Stimulated activated naive CD8-positive, alpha-beta T cell treated with anti-CD3 and anti-CD28 coated beads, Interleukin-15, amount 100 ng/mL, for 72 hours (primary cell): ENCODE measurements at regions not wholly inside any gene's neighbourhood (a gene's known extent, or its start where the extent isn't known, plus 50 kb on each side); places are given as distances from the start of the nearest gene placed in this dataset.
A peak's percentile ranks its signal among the peaks of the same experiment; 100 is the strongest.

Source experiments
- ATAC-seq: fragments of 150-1000 bp; cut with Tn5 transposase; 2 replicates; pipeline ENCODE4 v1.10.0; 2021; ENCODE audit warnings: mild to moderate bottlenecking, moderate library complexity
- DNase-seq, 2 donors: peaks; one replicate each; pipeline ENCODE4 v3.0.0; 2021 to 2022
- H3K27ac Mint-ChIP-seq, 2 donors: one replicate each; pipeline ENCODE4 v1.8.0; 2022; ENCODE audit warnings: mild to moderate bottlenecking in 2 of 2, mixed read lengths in 2 of 2, moderate library complexity in 2 of 2
- H3K27me3 Mint-ChIP-seq: one replicate; pipeline ENCODE4 v1.8.0; 2022; ENCODE audit warnings: mixed read lengths
- H3K4me1 Mint-ChIP-seq: one replicate; pipeline ENCODE4 v1.8.0; 2022; ENCODE audit warnings: mild to moderate bottlenecking, mixed read lengths
- H3K4me3 Mint-ChIP-seq, 2 donors: one replicate each; pipeline ENCODE4 v1.8.0; 2022; ENCODE audit warnings: mild to moderate bottlenecking in 2 of 2, mixed read lengths in 2 of 2, moderate library complexity in 1 of 2
- H3K9me3 Mint-ChIP-seq, 2 donors: one replicate each; pipeline ENCODE4 v1.8.0; 2022; ENCODE audit warnings: mixed read lengths in 2 of 2

DNA sequence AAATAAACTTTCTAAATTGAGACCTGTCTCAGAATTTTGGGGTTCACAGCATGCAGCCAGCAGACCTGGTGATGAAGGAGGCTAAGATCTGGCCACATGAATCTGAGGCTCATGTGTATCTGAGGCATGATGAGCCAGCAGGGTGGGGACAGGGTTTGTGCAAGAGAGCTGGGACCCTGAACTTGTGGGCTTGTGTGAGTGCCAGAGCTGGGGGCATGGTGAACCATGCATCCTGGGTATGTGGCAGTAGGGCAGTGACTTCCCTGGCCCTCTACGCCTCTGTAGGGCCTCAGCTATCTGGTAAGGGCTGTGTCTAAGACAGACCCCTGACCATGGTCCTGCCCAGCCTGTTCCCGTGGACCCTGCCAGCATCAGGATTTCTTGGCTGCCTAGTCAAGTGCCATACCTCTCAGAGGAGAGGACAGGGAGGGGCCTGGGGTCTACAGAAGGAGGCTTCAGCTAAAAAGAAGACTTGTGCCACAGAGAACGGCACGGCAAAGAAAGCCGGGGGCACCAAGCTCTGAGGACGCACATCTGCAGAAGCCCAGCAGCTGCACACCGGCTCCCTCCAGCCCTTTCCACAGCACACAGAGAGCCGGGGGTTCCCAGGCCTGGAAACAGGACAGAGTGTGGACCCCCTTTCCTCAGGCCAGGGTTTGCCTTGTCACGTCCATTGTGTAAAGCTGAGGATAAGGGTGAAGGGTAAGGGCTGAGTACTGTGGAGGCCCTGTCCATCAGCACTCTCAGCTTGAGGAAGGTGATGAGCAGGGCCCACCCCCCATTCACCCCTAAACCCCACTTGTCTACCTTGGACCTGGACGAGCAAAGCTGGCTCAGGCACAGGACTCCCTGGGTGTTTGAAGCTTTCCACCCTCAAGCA is 130.1 kb downstream of the MRPL36 start:
- H3K27me3 Mint-ChIP-seq, result peaks cover 91% of the 10 kb centered on the region
- H3K27ac Mint-ChIP-seq, result no peak overlapping the region
- DNase-seq (no peak), ATAC-seq (no peak)
- H3K4me3 Mint-ChIP-seq, result no peak overlapping the region
- H3K9me3 Mint-ChIP-seq, result no peaks in the 10 kb centered on the region
- peaks cover 21% of the 10 kb centered on the region for H3K4me1 Mint-ChIP-seq

DNA sequence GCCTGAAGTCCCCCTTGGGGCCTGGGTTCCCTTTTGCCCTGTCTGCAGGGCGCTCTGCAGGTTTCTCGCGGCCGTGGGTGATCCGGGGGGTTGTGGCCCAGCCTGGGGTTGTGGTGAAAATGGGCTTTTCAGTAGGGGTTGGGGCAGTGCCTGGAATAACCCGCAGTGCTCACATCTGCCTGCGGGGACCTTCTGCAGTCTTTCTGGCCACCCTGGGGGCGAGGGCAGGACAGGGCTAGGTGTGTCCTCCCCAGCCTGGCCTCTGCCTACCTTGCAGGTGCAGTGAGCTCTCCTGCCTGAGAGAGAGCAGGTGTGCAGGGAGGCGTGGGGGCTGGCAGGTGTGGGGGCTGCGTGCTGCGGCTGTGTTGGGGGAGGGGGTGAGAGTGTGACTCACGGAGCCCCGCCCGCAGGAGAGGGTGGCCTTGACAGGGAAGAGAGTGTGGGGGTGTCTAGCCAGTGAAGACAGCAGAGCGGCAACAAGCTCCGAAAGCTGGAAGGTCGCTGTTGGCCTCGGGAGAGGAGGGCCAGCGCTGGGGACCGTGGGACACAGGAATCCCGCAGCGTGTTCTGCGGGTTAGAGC is 131.4 kb downstream of the MRPL36 start:
- DNase-seq, result no peak

DNA sequence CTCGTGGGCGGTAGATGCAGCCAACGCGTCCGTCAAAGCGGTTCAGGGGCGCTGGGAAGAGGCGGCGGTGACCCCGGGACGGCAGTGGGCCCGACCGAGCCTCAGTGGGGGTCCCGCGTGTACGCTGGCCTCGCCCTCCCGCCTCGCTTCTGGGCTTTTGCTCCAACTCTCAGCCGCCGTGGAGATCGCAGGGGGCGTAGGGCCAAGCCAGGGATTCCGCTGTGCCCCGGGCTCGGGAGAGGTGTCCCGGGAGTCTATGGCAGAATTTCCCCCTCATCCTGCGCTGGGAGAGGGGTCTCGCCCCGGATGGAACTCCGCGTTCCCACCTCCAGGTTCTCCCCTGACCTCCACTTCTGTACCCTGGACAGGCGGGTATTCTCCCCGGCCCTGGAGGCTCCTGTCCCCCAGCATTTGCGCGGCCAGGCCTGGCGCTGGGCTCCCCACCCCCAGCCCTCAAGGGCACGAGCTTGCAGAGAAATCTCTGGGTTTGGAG is 131.9 kb downstream of the MRPL36 start:
- peaks cover 15% of the 10 kb centered on the region for H3K4me1 Mint-ChIP-seq
- H3K27me3 Mint-ChIP-seq, result peaks cover 84% of the 10 kb centered on the region
- DNase-seq (no peak), ATAC-seq (peak; percentile 10)
- no peaks in the 10 kb centered on the region for H3K9me3 Mint-ChIP-seq
- H3K4me3 Mint-ChIP-seq, result peak overlapping the region in 1 of 2 donors; percentile 55
- no peak overlapping the region for H3K27ac Mint-ChIP-seq

More for the DNA sequence above, 131.4 kb downstream of the MRPL36 start:
- Mint-ChIP-seq H3K4me3 (peak overlapping the region in 1 of 2 donors; percentile 55), H3K27ac (no peak overlapping the region), H3K9me3 (no peaks in the 10 kb centered on the region), H3K27me3 (peaks cover 84% of the 10 kb centered on the region), H3K4me1 (peaks cover 20% of the 10 kb centered on the region)
- peak; percentile 31 for ATAC-seq

DNA sequence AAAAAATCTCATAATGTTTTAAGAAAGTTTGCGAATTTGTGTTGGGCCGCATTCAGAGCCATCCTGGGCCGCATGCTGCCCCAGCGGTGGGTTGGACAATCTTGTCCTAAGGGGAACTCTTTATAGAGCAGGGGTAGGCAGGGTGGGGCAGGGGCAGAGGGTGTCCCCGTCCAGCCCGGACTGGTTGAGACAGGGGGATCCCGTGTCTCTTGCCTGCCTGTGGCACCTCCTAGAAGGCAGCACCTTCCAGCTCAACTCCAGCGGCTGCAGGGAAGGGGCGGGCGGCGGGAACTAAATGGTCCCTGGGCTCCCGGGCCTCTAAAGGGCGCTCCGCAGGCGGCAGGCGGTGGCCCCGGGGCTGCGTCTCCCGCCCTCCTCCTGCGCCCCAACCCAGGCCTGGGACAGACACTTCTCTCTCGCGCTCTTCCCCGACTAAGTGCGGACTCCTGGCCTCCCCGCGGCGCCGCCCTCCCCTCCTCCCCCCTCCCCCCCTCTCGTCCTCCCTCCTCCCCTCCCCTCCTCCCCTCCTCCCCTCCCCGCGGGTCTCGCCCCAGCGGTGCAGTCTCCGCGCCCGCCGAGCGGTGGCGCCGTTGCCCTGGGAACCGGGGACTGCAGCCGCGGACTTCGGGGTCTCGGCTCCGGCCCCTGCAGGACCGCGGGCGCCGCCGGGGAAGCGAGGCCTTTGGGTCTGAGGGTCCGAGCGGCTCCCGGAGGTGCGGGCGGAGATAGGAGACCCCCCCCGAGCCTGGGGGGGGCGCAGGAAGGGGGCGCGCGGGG is 132.6 kb downstream of the MRPL36 start:
- ATAC-seq (peak; percentile 38), DNase-seq (peak; percentile 53 to 55)
- Mint-ChIP-seq H3K4me3 (peak overlapping the region; percentile 31 to 43), H3K4me1 (peaks cover 10% of the 10 kb centered on the region), H3K27me3 (peaks cover 83% of the 10 kb centered on the region), H3K9me3 (no peaks in the 10 kb centered on the region), H3K27ac (no peak overlapping the region)

DNA sequence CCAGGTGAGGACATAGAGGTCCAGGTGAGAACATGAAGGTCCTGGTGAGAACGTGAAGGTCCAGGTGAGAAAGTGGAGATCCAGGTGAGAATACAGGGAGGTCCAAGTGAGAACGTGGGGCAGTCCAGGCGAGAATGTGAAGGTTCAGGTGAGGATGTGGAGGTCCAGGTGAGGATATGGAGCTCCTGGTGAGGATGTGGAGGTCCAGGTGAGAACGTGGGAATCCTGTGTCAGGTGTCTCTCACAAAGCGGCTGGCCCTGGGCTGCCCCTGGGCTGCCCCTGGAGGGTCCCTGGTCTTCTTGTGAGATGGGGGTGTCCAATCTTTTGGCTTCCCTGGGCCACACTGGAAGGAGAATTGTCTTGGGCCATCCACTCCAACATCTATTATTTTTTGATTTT is 133.4 kb downstream of the MRPL36 start:
- Mint-ChIP-seq H3K27me3 (peaks cover 75% of the 10 kb centered on the region), H3K4me3 (no peak overlapping the region), H3K4me1 (peaks cover 10% of the 10 kb centered on the region), H3K9me3 (no peaks in the 10 kb centered on the region), H3K27ac (no peak overlapping the region)
- DNase-seq (no peak), ATAC-seq (no peak)

DNA sequence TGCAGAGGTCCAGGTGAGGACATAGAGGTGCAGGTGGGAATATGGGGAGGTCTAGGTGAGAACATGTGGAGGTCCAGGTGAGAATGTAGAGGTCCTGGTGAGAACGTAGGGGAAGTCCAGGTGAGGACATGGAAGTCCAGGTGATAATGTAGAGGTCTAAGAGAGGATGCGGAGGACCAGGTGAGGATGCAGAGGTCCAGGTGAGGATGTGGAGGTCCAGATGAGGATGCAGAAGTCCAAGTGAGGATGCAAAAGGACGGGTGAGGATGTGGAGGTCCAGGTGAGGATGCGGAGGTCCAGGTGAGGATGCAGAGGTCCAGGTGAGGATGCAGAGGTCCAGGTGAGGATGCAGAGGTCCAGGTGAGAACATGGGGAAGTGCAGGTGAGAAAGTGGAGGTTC is 133.8 kb downstream of the MRPL36 start:
- no peak for ATAC-seq
- Mint-ChIP-seq H3K4me3 (no peak overlapping the region), H3K9me3 (no peaks in the 10 kb centered on the region), H3K27me3 (peaks cover 73% of the 10 kb centered on the region), H3K27ac (no peak overlapping the region), H3K4me1 (peaks cover 10% of the 10 kb centered on the region)
- DNase-seq, result no peak

DNA sequence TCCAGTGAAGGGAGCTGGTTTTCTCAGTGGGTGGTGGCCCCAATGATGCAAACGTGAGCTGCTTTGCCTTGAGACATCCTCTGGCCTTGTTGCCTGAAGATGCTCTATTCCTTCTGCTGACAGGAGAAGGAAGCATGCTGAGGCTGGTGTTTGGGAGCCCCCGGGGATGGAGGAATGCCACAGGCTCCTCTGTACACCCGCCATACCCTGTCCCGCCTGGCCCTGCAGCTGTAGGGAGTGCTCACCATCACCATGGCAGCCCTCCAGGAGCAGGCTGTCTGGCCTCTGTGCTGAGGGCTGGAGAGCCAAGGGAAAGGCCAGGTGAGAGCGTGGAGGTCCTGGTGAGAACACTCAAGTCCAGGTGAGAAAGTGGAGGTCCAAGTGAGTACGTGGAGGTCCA is 134.4 kb downstream of the MRPL36 start:
- no peaks in the 10 kb centered on the region for H3K9me3 Mint-ChIP-seq
- ATAC-seq, result no peak
- peaks cover 73% of the 10 kb centered on the region for H3K27me3 Mint-ChIP-seq

DNA sequence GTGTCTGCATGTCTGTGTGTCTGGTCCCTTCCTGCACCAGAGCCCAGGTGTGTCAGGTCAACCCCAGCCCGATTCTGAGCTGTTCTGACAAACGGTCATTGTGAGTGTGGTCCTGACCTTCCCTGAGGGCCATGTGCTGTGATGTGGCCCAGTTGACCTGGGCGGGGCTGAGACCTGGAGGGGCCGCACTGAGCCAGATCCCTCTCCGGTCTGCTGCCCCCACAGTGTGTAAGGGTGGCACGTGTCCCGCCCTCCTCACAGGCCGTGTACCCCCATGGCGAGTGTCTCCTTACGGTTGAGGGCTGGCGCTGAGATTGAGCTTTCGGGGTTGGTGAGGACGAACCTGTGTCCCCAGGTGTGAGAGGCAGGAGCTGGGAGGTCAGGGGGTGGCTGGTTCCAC is 136.5 kb downstream of the MRPL36 start:
- Mint-ChIP-seq H3K9me3 (no peaks in the 10 kb centered on the region), H3K4me1 (peaks cover 5% of the 10 kb centered on the region), H3K4me3 (no peak overlapping the region), H3K27me3 (peaks cover 75% of the 10 kb centered on the region), H3K27ac (no peak overlapping the region)
- peak; percentile 22 for ATAC-seq
- no peak for DNase-seq

More for the DNA sequence above, 134.4 kb downstream of the MRPL36 start:
- H3K4me3 Mint-ChIP-seq, result no peak overlapping the region
- DNase-seq, result no peak
- H3K4me1 Mint-ChIP-seq, result peaks cover 10% of the 10 kb centered on the region
- H3K27ac Mint-ChIP-seq, result peak overlapping the region in 1 of 2 donors; percentile 6

DNA sequence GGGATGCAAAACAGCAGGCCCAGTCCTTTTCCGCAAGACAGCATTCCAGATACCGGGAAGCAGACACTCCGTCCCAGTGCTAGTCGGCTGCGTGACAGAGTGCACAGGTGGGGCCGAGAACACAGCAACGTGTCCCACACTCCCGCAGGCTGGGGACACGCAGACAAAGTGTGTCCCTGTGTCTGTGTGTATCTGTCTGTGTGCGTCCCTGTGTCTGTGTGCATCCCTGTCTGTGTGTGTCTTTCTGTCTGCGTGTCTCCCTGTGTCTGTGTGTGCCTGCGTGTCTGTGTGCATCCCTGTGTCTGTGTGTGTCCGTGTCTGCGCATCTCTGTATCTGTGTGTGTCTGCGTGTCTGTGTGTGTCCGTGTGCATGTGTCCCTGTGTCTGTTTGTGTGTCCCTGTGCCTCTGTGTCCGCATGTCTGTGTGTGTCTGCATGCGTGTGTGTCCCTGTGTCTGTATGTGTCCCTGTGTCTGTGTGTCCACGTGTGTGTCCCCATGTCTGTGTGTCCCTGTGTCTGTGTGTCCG is 137.0 kb downstream of the MRPL36 start:
- no peaks in the 10 kb centered on the region for H3K9me3 Mint-ChIP-seq
- peak in 1 of 2 donors; percentile 8 for DNase-seq
- H3K4me3 Mint-ChIP-seq, result no peak overlapping the region
- no peak for ATAC-seq
- H3K27me3 Mint-ChIP-seq, result peaks cover 73% of the 10 kb centered on the region
- no peaks in the 10 kb centered on the region for H3K4me1 Mint-ChIP-seq
- no peak overlapping the region for H3K27ac Mint-ChIP-seq

DNA sequence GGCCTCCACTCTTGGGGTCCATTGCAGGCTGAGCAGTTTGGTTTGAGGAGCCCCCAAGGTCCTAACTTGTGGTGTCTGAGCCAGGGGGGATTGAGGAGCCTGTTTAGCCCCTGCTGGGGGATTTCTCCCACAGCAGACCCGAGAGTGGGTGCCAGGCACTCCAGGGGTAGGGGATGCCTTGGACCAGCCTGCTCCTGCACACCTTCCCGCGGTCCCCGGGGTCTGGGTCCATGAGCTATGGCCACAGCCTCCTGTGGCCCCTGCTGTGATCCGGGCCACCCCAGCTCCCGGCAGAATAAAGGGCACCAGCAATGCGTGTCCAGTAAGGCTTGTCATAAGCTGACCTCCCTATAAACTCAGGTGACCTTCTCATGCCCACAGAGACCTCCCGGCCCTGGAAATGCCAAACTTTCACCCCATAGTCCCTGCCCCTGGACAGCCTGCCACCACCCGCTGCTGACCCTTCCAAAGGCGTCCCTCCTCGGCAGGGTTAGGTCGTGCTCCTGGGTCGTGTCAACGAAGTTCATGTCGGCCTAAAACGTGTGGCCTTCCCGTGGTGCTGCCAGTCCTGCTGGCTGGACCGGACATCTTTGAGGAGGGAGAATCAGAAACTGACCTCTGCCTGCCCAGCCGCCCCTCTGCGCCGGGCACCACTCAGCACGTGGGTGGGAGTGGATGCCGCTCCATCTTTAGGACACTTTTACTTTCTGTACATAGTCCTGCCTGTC is 137.6 kb downstream of the MRPL36 start:
- no peak for DNase-seq
- ATAC-seq, result no peak
- Mint-ChIP-seq H3K4me1 (no peaks in the 10 kb centered on the region), H3K27ac (no peak overlapping the region), H3K9me3 (no peaks in the 10 kb centered on the region), H3K27me3 (peaks cover 79% of the 10 kb centered on the region), H3K4me3 (no peak overlapping the region)

DNA sequence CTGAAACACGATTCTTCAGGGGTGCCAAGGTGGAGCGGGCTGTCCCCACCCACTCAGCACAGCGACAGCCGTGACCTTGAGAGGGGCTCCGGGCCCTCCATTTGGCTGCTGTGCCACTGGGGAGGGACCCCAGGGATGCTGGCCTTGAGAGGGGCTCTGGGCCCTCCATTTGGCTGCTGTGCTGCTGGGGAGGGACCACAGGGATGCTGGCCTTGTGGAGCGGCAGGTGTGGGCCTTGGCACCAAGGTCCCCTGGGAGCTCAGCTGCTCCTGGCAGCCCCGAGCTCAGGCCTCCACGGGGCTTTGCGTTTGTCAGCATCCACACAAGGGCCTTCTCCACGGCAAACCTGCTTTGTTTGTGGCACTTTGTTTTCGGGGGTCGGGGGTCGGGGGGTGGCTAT is 137.6 kb upstream of the LPCAT1 start:
- no peak for DNase-seq
- Mint-ChIP-seq H3K9me3 (no peaks in the 10 kb centered on the region), H3K4me1 (no peaks in the 10 kb centered on the region), H3K4me3 (no peak overlapping the region), H3K27ac (no peak overlapping the region), H3K27me3 (peaks cover 79% of the 10 kb centered on the region)
- ATAC-seq, result no peak

DNA sequence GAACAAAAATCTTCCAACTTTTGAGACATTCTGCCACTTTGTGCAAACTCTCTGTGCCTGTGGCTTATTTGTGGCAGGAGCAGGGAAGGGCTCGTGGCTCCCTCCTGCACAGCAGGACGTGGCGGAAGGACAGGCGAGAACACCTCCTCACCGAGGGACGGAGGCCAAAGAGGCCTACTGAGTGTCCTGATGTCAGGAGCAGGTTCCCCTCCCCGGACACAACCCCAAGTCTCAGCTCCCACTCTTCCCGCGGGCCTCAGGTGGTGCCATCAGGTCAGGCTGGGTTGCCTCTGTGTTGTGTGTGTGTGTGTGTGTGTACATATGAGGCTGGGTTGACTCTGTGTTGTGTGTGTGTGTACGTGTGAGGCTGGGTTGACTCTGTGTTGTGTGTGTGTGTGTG is 136.8 kb upstream of the LPCAT1 start:
- no peak for ATAC-seq
- H3K9me3 Mint-ChIP-seq, result no peaks in the 10 kb centered on the region
- no peak overlapping the region for H3K4me3 Mint-ChIP-seq

DNA sequence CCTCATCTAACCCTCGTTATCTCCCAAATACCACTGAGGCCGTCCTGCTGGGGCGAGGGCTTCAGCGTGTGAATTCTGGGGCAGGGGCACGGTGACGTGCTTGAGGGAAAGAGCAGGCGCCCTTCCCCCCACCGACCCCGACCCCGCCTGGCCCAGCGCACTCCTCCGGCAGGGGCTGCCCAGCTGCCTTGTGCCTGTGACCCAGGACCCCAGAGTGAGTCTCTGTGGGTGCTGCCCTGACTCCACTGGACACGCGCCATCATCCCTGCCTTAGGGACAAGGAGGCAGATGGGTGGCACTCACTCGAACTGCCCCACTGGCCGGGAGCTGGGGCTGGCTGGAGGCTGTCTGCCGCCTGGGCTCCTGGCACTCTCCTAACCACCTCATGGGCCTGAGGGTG is 136.2 kb upstream of the LPCAT1 start:
- H3K4me1 Mint-ChIP-seq, result no peaks in the 10 kb centered on the region
- H3K27me3 Mint-ChIP-seq, result peaks cover 77% of the 10 kb centered on the region
- H3K4me3 Mint-ChIP-seq, result no peak overlapping the region
- no peaks in the 10 kb centered on the region for H3K9me3 Mint-ChIP-seq
- no peak overlapping the region for H3K27ac Mint-ChIP-seq
- ATAC-seq (no peak), DNase-seq (no peak)

More for the DNA sequence above, 136.8 kb upstream of the LPCAT1 start:
- peaks cover 77% of the 10 kb centered on the region for H3K27me3 Mint-ChIP-seq
- H3K4me1 Mint-ChIP-seq, result no peaks in the 10 kb centered on the region
- DNase-seq, result no peak
- no peak overlapping the region for H3K27ac Mint-ChIP-seq

DNA sequence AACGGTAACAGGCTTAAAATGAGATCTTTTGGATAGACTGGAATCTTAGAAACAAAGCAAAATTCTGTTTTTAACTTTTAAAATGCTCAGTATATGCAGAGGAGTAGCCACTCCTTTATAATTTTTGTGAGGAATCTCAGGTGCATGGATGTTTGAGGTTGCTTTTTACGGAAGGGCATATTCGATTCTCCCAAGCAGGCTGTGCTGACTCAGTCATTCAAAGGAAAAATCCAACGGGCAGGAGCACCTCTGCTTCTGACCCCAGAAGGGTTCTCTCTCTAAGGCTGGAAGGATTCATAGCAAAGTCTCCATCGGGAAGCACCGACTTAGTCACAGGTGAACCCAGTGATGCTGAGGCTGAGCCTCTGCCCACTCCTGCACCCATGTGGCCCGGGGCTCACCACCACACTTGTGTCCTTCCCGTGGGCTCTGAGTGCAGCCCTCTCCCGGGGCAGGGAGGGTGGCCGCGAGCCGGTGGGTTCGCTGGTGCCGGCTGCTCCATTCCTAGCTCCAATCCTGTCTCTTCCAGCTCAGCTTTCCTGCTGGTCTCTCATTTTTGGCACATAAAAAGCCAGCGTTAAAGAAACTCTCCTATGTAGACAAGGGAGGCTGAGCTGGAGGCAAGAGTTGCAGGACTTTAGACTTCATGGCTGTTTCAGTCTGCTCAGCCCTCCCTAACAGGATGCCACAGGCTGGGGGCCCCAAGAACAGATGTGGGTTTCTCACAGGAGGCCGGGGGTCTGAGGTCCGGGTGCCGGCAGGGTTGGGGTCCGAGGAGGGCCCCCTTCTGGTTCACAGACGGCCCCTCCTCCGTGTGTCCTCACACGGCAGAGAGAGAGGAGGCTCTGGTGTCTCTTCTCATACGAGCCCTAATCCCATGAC is 135.6 kb upstream of the LPCAT1 start:
- DNase-seq (no peak), ATAC-seq (no peak)
- H3K9me3 Mint-ChIP-seq, result no peaks in the 10 kb centered on the region
- no peak overlapping the region for H3K4me3 Mint-ChIP-seq
- H3K4me1 Mint-ChIP-seq, result peaks cover 3% of the 10 kb centered on the region
- peaks cover 78% of the 10 kb centered on the region for H3K27me3 Mint-ChIP-seq
- no peak overlapping the region for H3K27ac Mint-ChIP-seq
